DOHH2 (cell line): ENCODE measurements at regions not wholly inside any gene's neighbourhood (a gene's known extent, or its start where the extent isn't known, plus 50 kb on each side); places are given as distances from the start of the nearest gene placed in this dataset.

Source experiments
- EZH2phosphoT487 ChIP-seq: fragments of 200-600 bp; sonication (generic); IDR thresholded peaks from 2 replicates; pipeline ENCODE4 v1.6.1; 2017; ENCODE audit warnings: borderline replicate concordance, mild to moderate bottlenecking, antibody characterized with exemption, low read length, moderate library complexity, mixed read lengths
- TF ChIP-seq, protein P1 (sequence below): fragments of 200-600 bp; sonication (generic); IDR thresholded peaks from one replicate; pipeline ENCODE4 v1.5.1; 2014; ENCODE audit warnings: antibody characterized with exemption, mild to moderate bottlenecking, low read depth, low read length; ENCODE audit not compliant: poor library complexity, severe bottlenecking

DNA sequence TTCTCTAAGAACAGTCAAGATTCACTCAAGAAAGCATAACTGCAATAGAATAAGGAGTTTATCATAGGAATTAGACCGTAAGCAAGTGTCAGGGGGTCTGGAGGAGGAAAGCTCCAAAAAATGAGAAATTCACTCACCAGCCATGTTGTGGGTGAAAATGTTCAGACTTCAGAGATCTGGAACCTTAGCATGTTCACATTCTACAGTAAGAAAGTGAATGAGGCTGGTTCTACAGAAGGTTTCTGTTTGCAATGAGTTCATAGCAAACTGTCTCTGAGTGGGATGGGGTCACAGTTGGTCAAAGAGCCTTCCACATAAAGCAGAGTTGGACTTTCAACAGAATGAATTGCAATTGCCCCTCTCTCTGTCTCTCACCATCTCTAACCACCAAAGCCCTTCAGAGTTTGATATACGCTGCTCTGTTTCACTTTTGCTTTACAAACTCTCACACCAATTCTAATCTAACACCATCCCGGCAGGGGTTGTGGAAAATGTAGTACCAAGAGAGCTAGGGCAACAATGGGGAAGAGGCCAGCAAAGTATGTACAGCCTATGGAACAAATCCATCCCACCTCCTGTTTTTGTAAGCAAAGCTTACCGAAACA lies 581.8 kb upstream of the UBE2E2 start:
- TF ChIP-seq, protein P1, sequence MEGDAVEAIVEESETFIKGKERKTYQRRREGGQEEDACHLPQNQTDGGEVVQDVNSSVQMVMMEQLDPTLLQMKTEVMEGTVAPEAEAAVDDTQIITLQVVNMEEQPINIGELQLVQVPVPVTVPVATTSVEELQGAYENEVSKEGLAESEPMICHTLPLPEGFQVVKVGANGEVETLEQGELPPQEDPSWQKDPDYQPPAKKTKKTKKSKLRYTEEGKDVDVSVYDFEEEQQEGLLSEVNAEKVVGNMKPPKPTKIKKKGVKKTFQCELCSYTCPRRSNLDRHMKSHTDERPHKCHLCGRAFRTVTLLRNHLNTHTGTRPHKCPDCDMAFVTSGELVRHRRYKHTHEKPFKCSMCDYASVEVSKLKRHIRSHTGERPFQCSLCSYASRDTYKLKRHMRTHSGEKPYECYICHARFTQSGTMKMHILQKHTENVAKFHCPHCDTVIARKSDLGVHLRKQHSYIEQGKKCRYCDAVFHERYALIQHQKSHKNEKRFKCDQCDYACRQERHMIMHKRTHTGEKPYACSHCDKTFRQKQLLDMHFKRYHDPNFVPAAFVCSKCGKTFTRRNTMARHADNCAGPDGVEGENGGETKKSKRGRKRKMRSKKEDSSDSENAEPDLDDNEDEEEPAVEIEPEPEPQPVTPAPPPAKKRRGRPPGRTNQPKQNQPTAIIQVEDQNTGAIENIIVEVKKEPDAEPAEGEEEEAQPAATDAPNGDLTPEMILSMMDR = no peak
- TF ChIP-seq EZH2phosphoT487 = no peak
